ENCODE measurements at regions not wholly inside any gene's neighbourhood (a gene's known extent, or its start where the extent isn't known, plus 50 kb on each side); places are given as distances from the start of the nearest gene placed in this dataset.
"Not testable (repeated sequence)": the region's sequence is repeated elsewhere in the genome, so short reads cannot be mapped to it uniquely, and the experiment has no call there.

GRCh38 chr9:17876687-17877086 lies 297.8 kb downstream of the SH3GL2 start:
- TF ChIP-seq POLR2AphosphoS5 (IDR thresholded peaks at IDR 0.05) (no peak), POLR2A (IDR thresholded peaks at IDR 0.05) (no peak)
- TF ChIP-seq, protein P1, sequence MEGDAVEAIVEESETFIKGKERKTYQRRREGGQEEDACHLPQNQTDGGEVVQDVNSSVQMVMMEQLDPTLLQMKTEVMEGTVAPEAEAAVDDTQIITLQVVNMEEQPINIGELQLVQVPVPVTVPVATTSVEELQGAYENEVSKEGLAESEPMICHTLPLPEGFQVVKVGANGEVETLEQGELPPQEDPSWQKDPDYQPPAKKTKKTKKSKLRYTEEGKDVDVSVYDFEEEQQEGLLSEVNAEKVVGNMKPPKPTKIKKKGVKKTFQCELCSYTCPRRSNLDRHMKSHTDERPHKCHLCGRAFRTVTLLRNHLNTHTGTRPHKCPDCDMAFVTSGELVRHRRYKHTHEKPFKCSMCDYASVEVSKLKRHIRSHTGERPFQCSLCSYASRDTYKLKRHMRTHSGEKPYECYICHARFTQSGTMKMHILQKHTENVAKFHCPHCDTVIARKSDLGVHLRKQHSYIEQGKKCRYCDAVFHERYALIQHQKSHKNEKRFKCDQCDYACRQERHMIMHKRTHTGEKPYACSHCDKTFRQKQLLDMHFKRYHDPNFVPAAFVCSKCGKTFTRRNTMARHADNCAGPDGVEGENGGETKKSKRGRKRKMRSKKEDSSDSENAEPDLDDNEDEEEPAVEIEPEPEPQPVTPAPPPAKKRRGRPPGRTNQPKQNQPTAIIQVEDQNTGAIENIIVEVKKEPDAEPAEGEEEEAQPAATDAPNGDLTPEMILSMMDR (IDR thresholded peaks at IDR 0.05): no peak
- Histone ChIP-seq H3K4me3 (no peak overlapping the region), H3K4me1 (no peaks in the 10 kb centered on the region), H3K9me3 (peaks cover 3 to 16% of the 10 kb centered on the region in 2 donors), H3K27ac (no peak overlapping the region), H3K36me3 (no peaks in the 10 kb centered on the region), H3K27me3 (no peaks in the 10 kb centered on the region)
- intact Hi-C loops (cut with DNase I; ENCODE audit: low total_unique reads): no loop called here
- DNase-seq (ENCODE audit: low spot score in 2 of 2): no peak

- H3K36me3 ChIP-seq: no peaks in the 10 kb centered on the region
- TF ChIP-seq POLR2AphosphoS5 (IDR thresholded peaks at IDR 0.05): no peak
- no peak for TF ChIP-seq POLR2A (IDR thresholded peaks at IDR 0.05)
- TF ChIP-seq, protein P1 (IDR thresholded peaks at IDR 0.05): no peak
- no peaks in the 10 kb centered on the region for H3K27me3 ChIP-seq
- DNase-seq (ENCODE audit: low spot score in 2 of 2): no peak
- intact Hi-C loops (cut with DNase I; ENCODE audit: low total_unique reads): no loop called here
- no peak overlapping the region for H3K4me3 ChIP-seq
- peaks cover 3 to 6% of the 10 kb centered on the region in 2 donors for H3K9me3 ChIP-seq
- no peaks in the 10 kb centered on the region for H3K4me1 ChIP-seq
- no peak overlapping the region for H3K27ac ChIP-seq
Observed at GRCh38 chr9:17878810-17879370, 300.0 kb downstream of the SH3GL2 start.

DNA sequence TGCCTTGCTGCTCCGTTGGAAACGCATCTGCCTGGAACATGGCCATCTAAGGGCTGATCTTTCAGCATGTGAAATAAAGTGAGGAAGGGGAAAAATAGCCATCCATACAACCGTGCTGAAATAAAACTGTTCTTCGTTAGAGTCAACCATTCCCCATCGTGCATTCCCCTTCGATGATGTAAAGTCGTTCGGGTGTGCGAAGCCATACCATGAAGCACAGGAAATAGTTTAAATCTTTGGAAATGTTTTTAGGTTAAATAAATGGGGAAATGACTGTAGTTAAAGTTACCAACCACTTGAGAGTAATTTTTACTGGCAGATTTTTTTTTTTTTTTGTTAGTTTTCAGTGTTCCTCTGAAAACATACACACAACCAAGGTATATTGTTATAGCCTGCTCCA lies 302.5 kb downstream of the SH3GL2 start:
- TF ChIP-seq, protein P1 (IDR thresholded peaks at IDR 0.05): no peak
- TF ChIP-seq POLR2AphosphoS5 (IDR thresholded peaks at IDR 0.05) (no peak), POLR2A (IDR thresholded peaks at IDR 0.05) (no peak)
- H3K4me1 ChIP-seq: no peaks in the 10 kb centered on the region

GRCh38 chr9:17882688-17883594 lies 304.1 kb downstream of the SH3GL2 start:
- no peak overlapping the region for H3K27ac ChIP-seq
- H3K27me3 ChIP-seq: no peaks in the 10 kb centered on the region
- no peaks in the 10 kb centered on the region for H3K9me3 ChIP-seq
- no peak overlapping the region for H3K4me3 ChIP-seq
- intact Hi-C loops (cut with DNase I; ENCODE audit: low total_unique reads): no loop called here
- DNase-seq (ENCODE audit: low spot score in 2 of 2): no peak
- H3K4me1 ChIP-seq: no peaks in the 10 kb centered on the region
- no peaks in the 10 kb centered on the region for H3K36me3 ChIP-seq
- TF ChIP-seq POLR2AphosphoS5 (IDR thresholded peaks at IDR 0.05) (no peak), POLR2A (IDR thresholded peaks at IDR 0.05) (no peak)
- TF ChIP-seq, protein P1 (IDR thresholded peaks at IDR 0.05): no peak

More for the DNA sequence above, 302.5 kb downstream of the SH3GL2 start:
- H3K36me3 ChIP-seq: no peaks in the 10 kb centered on the region
- intact Hi-C loops (cut with DNase I; ENCODE audit: low total_unique reads): no loop called here
- no peaks in the 10 kb centered on the region for H3K27me3 ChIP-seq
- no peak overlapping the region for H3K4me3 ChIP-seq
- H3K9me3 ChIP-seq: no peaks in the 10 kb centered on the region
- no peak for DNase-seq (ENCODE audit: low spot score in 2 of 2)
- H3K27ac ChIP-seq: no peak overlapping the region

- Histone ChIP-seq H3K4me3 (no peak overlapping the region), H3K9me3 (no peaks in the 10 kb centered on the region), H3K4me1 (no peaks in the 10 kb centered on the region), H3K27me3 (no peaks in the 10 kb centered on the region), H3K36me3 (no peaks in the 10 kb centered on the region), H3K27ac (no peak overlapping the region)
- no peak for DNase-seq (ENCODE audit: low spot score in 2 of 2)
- TF ChIP-seq POLR2A (IDR thresholded peaks at IDR 0.05) (no peak), POLR2AphosphoS5 (IDR thresholded peaks at IDR 0.05) (no peak)
- TF ChIP-seq, protein P1 (IDR thresholded peaks at IDR 0.05): no peak
- intact Hi-C loops (cut with DNase I; ENCODE audit: low total_unique reads): no loop called here
Observed at GRCh38 chr9:17888066-17888465, 309.2 kb downstream of the SH3GL2 start.

DNA sequence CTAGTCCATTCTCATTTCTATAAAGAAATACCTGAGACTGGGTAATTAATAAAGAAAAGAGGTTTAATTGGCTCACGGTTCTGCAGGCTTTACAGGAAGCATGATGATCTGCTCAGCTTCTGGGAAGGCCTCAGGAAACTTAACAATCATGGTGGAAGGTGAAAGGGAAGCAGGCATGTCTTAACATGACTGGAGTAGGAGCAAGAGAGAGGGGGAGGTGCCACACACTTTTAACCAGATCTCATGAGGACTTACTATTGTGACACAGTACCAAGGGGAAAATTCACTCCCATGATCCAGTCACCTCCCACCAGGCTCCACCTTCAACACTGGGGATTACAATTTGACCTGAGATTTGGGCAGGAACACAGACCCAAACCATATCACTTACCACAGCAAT lies 310.1 kb downstream of the SH3GL2 start:
- H3K4me1 ChIP-seq; H3K9me3 ChIP-seq; H3K4me3 ChIP-seq; H3K27ac ChIP-seq; DNase-seq (ENCODE audit: low spot score in 2 of 2); intact Hi-C loops (cut with DNase I; ENCODE audit: low total_unique reads); H3K27me3 ChIP-seq; H3K36me3 ChIP-seq: not testable (repeated sequence)
